ENCODE measurements at regions not wholly inside any gene's neighbourhood (a gene's known extent, or its start where the extent isn't known, plus 50 kb on each side); places are given as distances from the start of the nearest gene placed in this dataset.

DNA sequence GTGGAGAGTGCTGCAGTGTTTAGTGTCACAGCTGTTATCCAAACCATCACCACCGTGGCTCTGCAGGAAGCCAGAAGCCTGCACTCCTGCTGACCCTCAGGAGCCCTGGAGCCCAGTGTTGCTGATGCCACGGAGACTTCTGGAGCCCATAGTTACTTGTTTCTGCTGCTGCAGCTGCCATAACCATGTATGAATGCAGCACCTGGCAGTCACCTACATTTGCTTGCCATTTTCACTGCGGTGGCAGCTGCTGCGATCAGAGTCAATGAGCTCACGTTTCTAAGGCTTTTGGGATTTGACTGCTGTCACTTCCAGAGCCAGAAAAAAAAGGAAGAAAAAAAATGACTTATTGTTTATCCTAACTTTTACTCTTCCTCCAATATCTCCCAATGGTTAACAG is 299.2 kb upstream of the THRB start:
- Histone ChIP-seq H3F3A (ENCODE audit: insufficient read depth, low read length, poor library complexity, severe bottlenecking) (no peaks in the 10 kb centered on the region), H3K27me3 (ENCODE audit: insufficient read depth, low read depth, low read length) (no peaks in the 10 kb centered on the region), H4K20me1 (ENCODE audit: insufficient read depth) (no peaks in the 10 kb centered on the region), H3K4me2 (ENCODE audit: low read length) (no peak overlapping the region), H2AFZ (ENCODE audit: low read depth, low read length) (no peak overlapping the region), H3K9me2 (ENCODE audit: insufficient read depth, low read length) (no peaks in the 10 kb centered on the region), H3K9me3 (ENCODE audit: low read length) (no peaks in the 10 kb centered on the region), H3K4me3 (ENCODE audit: low read length) (no peak overlapping the region), H3K9ac (ENCODE audit: low read length) (no peak overlapping the region), H3K79me2 (replicated peaks; ENCODE audit: insufficient read depth, low read length) (no peaks in the 10 kb centered on the region), H3K36me3 (ENCODE audit: insufficient read depth, low read length) (no peaks in the 10 kb centered on the region), H3K27ac (ENCODE audit: low read length) (no peak overlapping the region)
- TF ChIP-seq SMC3 (conservative IDR thresholded peaks at IDR 0.05; ENCODE audit: poor library complexity): no peak
- TF ChIP-seq MXI1 (conservative IDR thresholded peaks at IDR 0.05; ENCODE audit: poor library complexity, severe bottlenecking): no peak
- TF ChIP-seq EP300 (conservative IDR thresholded peaks at IDR 0.05; ENCODE audit: poor library complexity, severe bottlenecking): no peak
- TF ChIP-seq POLR2AphosphoS5 (IDR thresholded peaks at IDR 0.05): no peak
- no peak for TF ChIP-seq REST (IDR thresholded peaks at IDR 0.05; ENCODE audit: borderline replicate concordance)

DNA sequence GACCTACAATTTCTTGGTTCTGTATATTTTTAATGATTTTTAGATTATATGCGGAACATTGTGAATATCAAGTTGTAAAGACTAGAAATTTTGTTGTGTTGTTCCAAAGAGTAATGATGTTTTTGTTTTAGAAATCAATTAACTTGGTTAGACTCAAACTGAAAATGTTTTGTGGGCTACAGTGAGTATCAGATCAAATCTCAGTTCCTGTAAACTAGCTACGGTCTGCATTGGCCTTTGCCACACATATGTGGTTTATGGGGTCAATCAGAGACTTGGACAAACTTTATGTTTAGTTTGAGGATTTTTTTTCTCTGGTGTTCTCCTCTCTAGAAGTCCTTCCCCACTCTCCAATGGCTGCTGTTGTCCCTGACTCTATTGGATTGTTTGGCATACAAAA is 308.0 kb upstream of the THRB start:
- TF ChIP-seq MXI1 (conservative IDR thresholded peaks at IDR 0.05; ENCODE audit: poor library complexity, severe bottlenecking): no peak
- no peak for TF ChIP-seq TAF1 (IDR thresholded peaks at IDR 0.05; ENCODE audit: low read depth)
- TF ChIP-seq EZH2 (IDR thresholded peaks at IDR 0.05; ENCODE audit: borderline replicate concordance, insufficient read depth, low read length, poor library complexity, severe bottlenecking): no peak
- TF ChIP-seq, protein P1, sequence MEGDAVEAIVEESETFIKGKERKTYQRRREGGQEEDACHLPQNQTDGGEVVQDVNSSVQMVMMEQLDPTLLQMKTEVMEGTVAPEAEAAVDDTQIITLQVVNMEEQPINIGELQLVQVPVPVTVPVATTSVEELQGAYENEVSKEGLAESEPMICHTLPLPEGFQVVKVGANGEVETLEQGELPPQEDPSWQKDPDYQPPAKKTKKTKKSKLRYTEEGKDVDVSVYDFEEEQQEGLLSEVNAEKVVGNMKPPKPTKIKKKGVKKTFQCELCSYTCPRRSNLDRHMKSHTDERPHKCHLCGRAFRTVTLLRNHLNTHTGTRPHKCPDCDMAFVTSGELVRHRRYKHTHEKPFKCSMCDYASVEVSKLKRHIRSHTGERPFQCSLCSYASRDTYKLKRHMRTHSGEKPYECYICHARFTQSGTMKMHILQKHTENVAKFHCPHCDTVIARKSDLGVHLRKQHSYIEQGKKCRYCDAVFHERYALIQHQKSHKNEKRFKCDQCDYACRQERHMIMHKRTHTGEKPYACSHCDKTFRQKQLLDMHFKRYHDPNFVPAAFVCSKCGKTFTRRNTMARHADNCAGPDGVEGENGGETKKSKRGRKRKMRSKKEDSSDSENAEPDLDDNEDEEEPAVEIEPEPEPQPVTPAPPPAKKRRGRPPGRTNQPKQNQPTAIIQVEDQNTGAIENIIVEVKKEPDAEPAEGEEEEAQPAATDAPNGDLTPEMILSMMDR (IDR thresholded peaks at IDR 0.05; ENCODE audit: poor library complexity, severe bottlenecking): no peak
- Histone ChIP-seq H3K36me3 (ENCODE audit: insufficient read depth, low read length) (no peaks in the 10 kb centered on the region), H3K27ac (ENCODE audit: low read length) (no peak overlapping the region), H4K20me1 (ENCODE audit: insufficient read depth) (no peaks in the 10 kb centered on the region), H3K4me2 (ENCODE audit: low read length) (no peak overlapping the region), H3K79me2 (replicated peaks; ENCODE audit: insufficient read depth, low read length) (no peaks in the 10 kb centered on the region), H2AFZ (ENCODE audit: low read depth, low read length) (no peak overlapping the region), H3F3A (ENCODE audit: insufficient read depth, low read length, poor library complexity, severe bottlenecking) (no peaks in the 10 kb centered on the region), H3K4me3 (ENCODE audit: low read length) (no peak overlapping the region), H3K9me2 (ENCODE audit: insufficient read depth, low read length) (no peaks in the 10 kb centered on the region), H3K9me3 (ENCODE audit: low read length) (no peaks in the 10 kb centered on the region), H3K27me3 (ENCODE audit: insufficient read depth, low read depth, low read length) (no peaks in the 10 kb centered on the region), H3K9ac (ENCODE audit: low read length) (no peak overlapping the region)

DNA sequence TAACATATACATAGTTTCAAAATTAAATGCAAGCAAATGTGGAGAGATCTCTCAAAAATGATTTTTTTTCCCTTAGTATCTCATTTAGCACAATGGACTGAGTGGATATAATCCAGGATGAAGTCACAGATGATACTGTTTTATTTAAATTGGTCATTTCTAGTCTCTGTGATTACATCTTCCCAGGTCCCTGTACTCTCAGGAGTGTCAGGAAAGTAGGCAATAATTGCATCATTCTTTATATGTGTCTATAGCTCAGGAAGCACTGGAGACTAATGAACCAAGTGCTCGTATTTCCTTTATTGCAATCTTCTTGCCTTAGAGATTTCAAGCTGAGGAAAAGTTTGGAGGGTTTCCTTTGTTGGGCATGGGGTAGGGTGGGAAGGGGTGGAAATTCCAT is 309.4 kb upstream of the THRB start:
- Histone ChIP-seq H3K4me2 (ENCODE audit: low read length) (no peak overlapping the region), H3K36me3 (ENCODE audit: insufficient read depth, low read length) (no peaks in the 10 kb centered on the region), H3K4me3 (ENCODE audit: low read length) (no peak overlapping the region), H3K79me2 (replicated peaks; ENCODE audit: insufficient read depth, low read length) (no peaks in the 10 kb centered on the region), H3K9me3 (ENCODE audit: low read length) (no peaks in the 10 kb centered on the region), H3F3A (ENCODE audit: insufficient read depth, low read length, poor library complexity, severe bottlenecking) (no peaks in the 10 kb centered on the region), H3K9ac (ENCODE audit: low read length) (no peak overlapping the region), H4K20me1 (ENCODE audit: insufficient read depth) (no peaks in the 10 kb centered on the region), H2AFZ (ENCODE audit: low read depth, low read length) (no peak overlapping the region), H3K9me2 (ENCODE audit: insufficient read depth, low read length) (no peaks in the 10 kb centered on the region), H3K27me3 (ENCODE audit: insufficient read depth, low read depth, low read length) (no peaks in the 10 kb centered on the region), H3K27ac (ENCODE audit: low read length) (no peak overlapping the region)
- TF ChIP-seq MXI1 (conservative IDR thresholded peaks at IDR 0.05; ENCODE audit: poor library complexity, severe bottlenecking): no peak
- TF ChIP-seq TAF1 (IDR thresholded peaks at IDR 0.05; ENCODE audit: low read depth): no peak
- TF ChIP-seq RAD21 (conservative IDR thresholded peaks at IDR 0.05): no peak
- no peak for TF ChIP-seq REST (IDR thresholded peaks at IDR 0.05; ENCODE audit: borderline replicate concordance)
- no peak for TF ChIP-seq EP300 (conservative IDR thresholded peaks at IDR 0.05; ENCODE audit: poor library complexity, severe bottlenecking)
- no peak for TF ChIP-seq SMC3 (conservative IDR thresholded peaks at IDR 0.05; ENCODE audit: poor library complexity)
- TF ChIP-seq EZH2 (IDR thresholded peaks at IDR 0.05; ENCODE audit: borderline replicate concordance, insufficient read depth, low read length, poor library complexity, severe bottlenecking): no peak
- no peak for TF ChIP-seq POLR2AphosphoS5 (IDR thresholded peaks at IDR 0.05)
- TF ChIP-seq, protein P1 (IDR thresholded peaks at IDR 0.05; ENCODE audit: poor library complexity, severe bottlenecking): no peak
